DOHH2 (cell line): ENCODE measurements at regions not wholly inside any gene's neighbourhood (a gene's known extent, or its start where the extent isn't known, plus 50 kb on each side); places are given as distances from the start of the nearest gene placed in this dataset.

Experiments used
- H3F3A ChIP-seq: fragments of 200-600 bp; sonication (generic), shearing (Covaris generic); 2 replicates; pipeline ENCODE4 v1.6.0; 2016; ENCODE audit warnings: antibody characterized with exemption, mild to moderate bottlenecking; ENCODE audit not compliant: control insufficient read depth, insufficient read depth
- H3K27ac ChIP-seq: fragments of 200-600 bp; sonication (generic); 2 replicates; pipeline ENCODE4 v1.5.1; 2014; ENCODE audit warnings: low read depth, mild to moderate bottlenecking, low read length, moderate library complexity
- H3K27me3 ChIP-seq: fragments of 200-600 bp; sonication (generic); 2 replicates; pipeline ENCODE4 v1.6.1; 2014; ENCODE audit warnings: mild to moderate bottlenecking, low read length, mixed read lengths; ENCODE audit not compliant: control insufficient read depth
- H3K36me3 ChIP-seq: fragments of 200-600 bp; sonication (generic); 2 replicates; pipeline ENCODE4 v1.6.1; 2014; ENCODE audit warnings: mild to moderate bottlenecking, low read length, moderate library complexity, mixed read lengths; ENCODE audit not compliant: control insufficient read depth
- H3K4me1 ChIP-seq: fragments of 200-600 bp; sonication (generic); 2 replicates; pipeline ENCODE4 v1.6.1; 2014; ENCODE audit warnings: mild to moderate bottlenecking, low read length, mixed read lengths; ENCODE audit not compliant: control insufficient read depth
- H3K4me2 ChIP-seq: fragments of 200-600 bp; sonication (generic); 2 replicates; pipeline ENCODE4 v1.6.0; 2014; ENCODE audit warnings: mild to moderate bottlenecking, low read length, moderate library complexity
- H3K4me3 ChIP-seq: fragments of 200-600 bp; sonication (generic); 2 replicates; pipeline ENCODE4 v1.5.1; 2014; ENCODE audit warnings: mild to moderate bottlenecking, low read length, mixed read lengths
- H3K79me2 ChIP-seq: fragments of 200-600 bp; sonication (generic); 2 replicates; pipeline ENCODE4 v1.6.1; 2014; ENCODE audit warnings: mild to moderate bottlenecking, low read length, mixed read lengths; ENCODE audit not compliant: control insufficient read depth
- H3K9me2 ChIP-seq: fragments of 200-600 bp; sonication (generic); replicated peaks from 2 replicates; pipeline ENCODE4 v1.6.1; 2014; ENCODE audit warnings: mild to moderate bottlenecking, low read length, mixed read lengths; ENCODE audit not compliant: control insufficient read depth
- H3K9me3 ChIP-seq: fragments of 200-600 bp; sonication (generic); 2 replicates; pipeline ENCODE4 v1.6.1; 2014; ENCODE audit warnings: antibody characterized with exemption, low read length, mixed read lengths; ENCODE audit not compliant: control insufficient read depth, insufficient read depth
- H4K20me1 ChIP-seq: fragments of 200-600 bp; sonication (generic); 2 replicates; pipeline ENCODE4 v1.6.0; 2014; ENCODE audit warnings: low read depth, mild to moderate bottlenecking, antibody characterized with exemption, low read length, moderate library complexity; ENCODE audit not compliant: control insufficient read depth, insufficient read depth
- CTCF ChIP-seq: fragments of 200-600 bp; sonication (generic); IDR thresholded peaks from one replicate; pipeline ENCODE4 v1.5.1; 2014; ENCODE audit warnings: antibody characterized with exemption, mild to moderate bottlenecking, low read depth, low read length; ENCODE audit not compliant: poor library complexity, severe bottlenecking
- EZH2phosphoT487 ChIP-seq: fragments of 200-600 bp; sonication (generic); IDR thresholded peaks from 2 replicates; pipeline ENCODE4 v1.6.1; 2017; ENCODE audit warnings: borderline replicate concordance, mild to moderate bottlenecking, antibody characterized with exemption, low read length, moderate library complexity, mixed read lengths

GRCh38 chr1:208681878-208682663, 437.9 kb upstream of the PLXNA2 start:
- Histone ChIP-seq H3K36me3 (no peaks in the 10 kb centered on the region), H4K20me1 (no peaks in the 10 kb centered on the region), H3K4me1 (no peaks in the 10 kb centered on the region), H3K9me2 (no peaks in the 10 kb centered on the region), H3K27me3 (no peaks in the 10 kb centered on the region), H3K9me3 (no peaks in the 10 kb centered on the region), H3K27ac (no peak overlapping the region), H3K4me3 (no peak overlapping the region), H3F3A (no peaks in the 10 kb centered on the region), H3K4me2 (no peak overlapping the region), H3K79me2 (no peaks in the 10 kb centered on the region)
- TF ChIP-seq EZH2phosphoT487 (no peak), CTCF (no peak)

DNA sequence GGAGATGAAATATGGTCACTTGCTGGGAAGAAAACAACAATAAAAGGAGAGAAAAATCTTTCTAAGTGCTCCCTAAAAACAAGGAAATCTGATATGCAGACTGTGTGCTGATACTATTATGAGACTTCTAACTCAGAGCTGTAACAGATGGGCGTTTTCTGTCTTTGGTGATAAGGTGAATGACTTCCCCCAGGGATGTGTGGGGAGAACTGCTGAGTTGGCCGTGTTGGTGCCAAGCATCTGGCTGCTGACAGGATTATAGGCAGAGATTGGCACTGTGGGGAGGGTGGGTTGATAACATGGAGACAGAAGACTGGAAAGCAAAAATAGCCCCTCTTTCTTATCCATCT, 438.5 kb upstream of the PLXNA2 start:
- Histone ChIP-seq H3K4me2 (no peak overlapping the region), H3K4me3 (no peak overlapping the region), H4K20me1 (no peaks in the 10 kb centered on the region)

DNA sequence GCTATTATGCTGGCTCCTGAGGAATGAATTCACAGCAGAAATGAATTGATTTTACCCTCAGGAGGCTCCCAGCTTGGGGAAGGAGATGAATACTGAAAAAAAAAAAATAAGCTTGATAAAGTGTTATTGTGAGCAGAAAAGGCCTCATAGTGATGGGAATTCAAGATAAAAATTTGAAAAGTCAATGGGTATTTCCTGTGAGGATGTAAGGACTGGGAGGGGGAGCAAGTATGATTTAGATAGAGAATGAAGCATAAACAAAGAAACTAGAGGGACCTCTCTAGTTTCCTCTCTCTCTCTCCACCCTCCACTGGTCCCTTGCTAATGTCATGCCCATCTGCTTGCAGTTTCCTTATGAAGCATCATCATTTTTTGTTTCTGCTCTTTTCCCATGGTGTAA, 439.0 kb upstream of the PLXNA2 start:
- Histone ChIP-seq H3K4me1 (no peaks in the 10 kb centered on the region), H3K9me2 (no peaks in the 10 kb centered on the region), H3K4me3 (no peak overlapping the region), H3K79me2 (no peaks in the 10 kb centered on the region), H3K36me3 (no peaks in the 10 kb centered on the region), H4K20me1 (no peaks in the 10 kb centered on the region), H3K27ac (no peak overlapping the region), H3K27me3 (no peaks in the 10 kb centered on the region), H3K9me3 (no peaks in the 10 kb centered on the region), H3K4me2 (no peak overlapping the region), H3F3A (no peaks in the 10 kb centered on the region)
- TF ChIP-seq CTCF (no peak), EZH2phosphoT487 (no peak)

More for the DNA sequence above, 438.5 kb upstream of the PLXNA2 start:
- no peaks in the 10 kb centered on the region for H3K9me3 ChIP-seq
- H3F3A ChIP-seq: no peaks in the 10 kb centered on the region
- no peak for TF ChIP-seq CTCF
- TF ChIP-seq EZH2phosphoT487: no peak
- no peaks in the 10 kb centered on the region for H3K27me3 ChIP-seq
- no peaks in the 10 kb centered on the region for H3K79me2 ChIP-seq
- H3K36me3 ChIP-seq: no peaks in the 10 kb centered on the region
- no peaks in the 10 kb centered on the region for H3K4me1 ChIP-seq
- H3K9me2 ChIP-seq: no peaks in the 10 kb centered on the region
- H3K27ac ChIP-seq: no peak overlapping the region

- Histone ChIP-seq H3K9me2 (no peaks in the 10 kb centered on the region), H3K4me3 (no peak overlapping the region), H4K20me1 (no peaks in the 10 kb centered on the region), H3K27me3 (no peaks in the 10 kb centered on the region), H3K36me3 (no peaks in the 10 kb centered on the region), H3K4me2 (no peak overlapping the region), H3K4me1 (no peaks in the 10 kb centered on the region), H3K79me2 (no peaks in the 10 kb centered on the region), H3F3A (no peaks in the 10 kb centered on the region), H3K9me3 (no peaks in the 10 kb centered on the region), H3K27ac (no peak overlapping the region)
- TF ChIP-seq CTCF (no peak), EZH2phosphoT487 (no peak)
These were observed 440.0 kb upstream of the PLXNA2 start for GRCh38 chr1:208684192-208684591.
